HCT116 (cell line): ENCODE measurements at regions not wholly inside any gene's neighbourhood (a gene's known extent, or its start where the extent isn't known, plus 50 kb on each side); places are given as distances from the start of the nearest gene placed in this dataset.

Experiments used
- RAD21 ChIP-seq: IDR thresholded peaks from 2 replicates; pipeline ENCODE4 v1.6.1; 2012; ENCODE audit warnings: low read depth, mild to moderate bottlenecking
- SIN3A ChIP-seq: IDR thresholded peaks from 2 replicates; pipeline ENCODE4 v1.6.1; 2012; ENCODE audit warnings: low read depth

DNA sequence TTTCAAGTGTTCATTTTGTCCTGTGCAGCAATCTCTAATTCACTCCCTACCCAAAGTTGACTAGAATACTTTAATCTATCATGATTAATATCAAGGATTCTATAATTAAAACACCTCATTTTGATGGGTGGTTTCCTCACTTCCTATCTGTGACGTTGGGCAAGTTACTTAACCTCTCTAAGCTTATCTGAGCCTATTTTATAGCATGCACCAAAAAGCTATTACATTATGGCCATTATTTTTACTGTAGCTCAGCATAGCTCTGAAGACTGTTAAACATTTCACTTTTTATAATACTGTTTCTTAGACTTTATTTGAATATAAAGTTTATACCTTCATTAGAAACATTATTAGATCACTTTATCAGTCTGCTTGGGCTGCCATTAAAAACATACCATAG lies 579.6 kb upstream of the NXPH2 start:
- TF ChIP-seq RAD21: no peak
- TF ChIP-seq SIN3A: no peak
